SK-N-SH (cell line): ENCODE measurements at regions not wholly inside any gene's neighbourhood (a gene's known extent, or its start where the extent isn't known, plus 50 kb on each side); places are given as distances from the start of the nearest gene placed in this dataset.
"Not testable (repeated sequence)": the region's sequence is repeated elsewhere in the genome, so short reads cannot be mapped to it uniquely, and the experiment has no call there.

Experiments
- CTCF ChIA-PET: fragments of 300-600, 350-600 bp; formaldehyde crosslinking; extraction: SDS; loops from one replicate; lab custom pipeline; 2021; lab: Yijun Ruan, JAX
- POLR2A ChIA-PET: fragments of 350-600 bp; sonication (Branson Sonifier 250); formaldehyde crosslinking; extraction: SDS; loops from one replicate; lab custom pipeline; 2020; ENCODE audit warnings: antibody characterized with exemption, inconsistent platforms; lab: Yijun Ruan, JAX
- DNase-seq: peaks from one replicate; pipeline ENCODE4 v3.0.0; 2012
- H2AFZ ChIP-seq: fragments of 200-600 bp; sonication (generic); 2 replicates; pipeline ENCODE4 v1.8.1; 2016; ENCODE audit warnings: antibody characterized with exemption, mild to moderate bottlenecking, low read depth
- H3F3A ChIP-seq: fragments of 200-600 bp; sonication (generic); replicated peaks from 2 replicates; pipeline ENCODE3; 2016; ENCODE audit warnings: antibody characterized with exemption, mild to moderate bottlenecking; ENCODE audit not compliant: insufficient read depth
- H3K27ac ChIP-seq, 2 experiments: fragments of 200-500 bp in 1 of 2; fragments of 200-600 bp in 1 of 2; sonication (Bioruptor generic) in 1 of 2; sonication (generic), shearing (Covaris generic) in 1 of 2; 2 replicates each; pipeline versions ENCODE4 v1.5.1 to v1.6.1; 2014 to 2016; ENCODE audit warnings: low read depth in 2 of 2, inconsistent platforms in 1 of 2, low read length in 1 of 2, mild to moderate bottlenecking in 1 of 2, mixed read lengths in 1 of 2
- H3K27me3 ChIP-seq: fragments of 200-600 bp; sonication (generic), shearing (Covaris generic); 2 replicates; pipeline ENCODE4 v1.6.1; 2016; ENCODE audit warnings: mixed run types; ENCODE audit not compliant: insufficient read depth
- H3K36me3 ChIP-seq, 2 experiments: fragments of 200-500 bp in 1 of 2; fragments of 200-600 bp in 1 of 2; sonication (Bioruptor generic) in 1 of 2; sonication (generic) in 1 of 2; replicated peaks in 1 of 2; 2 replicates each; pipeline versions ENCODE3 to v1.5.1; 2014 to 2016; ENCODE audit warnings: low read length in 1 of 2, mild to moderate bottlenecking in 1 of 2; ENCODE audit not compliant: insufficient read depth in 2 of 2, control insufficient read depth in 1 of 2
- H3K4me1 ChIP-seq, 2 experiments: fragments of 200-500 bp in 1 of 2; fragments of 200-600 bp in 1 of 2; sonication (Bioruptor generic) in 1 of 2; sonication (generic), shearing (Covaris generic) in 1 of 2; 2 replicates each; pipeline versions ENCODE4 v1.5.1 to v1.6.1; 2014 to 2016; ENCODE audit warnings: low read depth in 1 of 2, low read length in 1 of 2, mixed run types in 1 of 2; ENCODE audit not compliant: insufficient read depth in 2 of 2, control insufficient read depth in 1 of 2
- H3K4me2 ChIP-seq: fragments of 200-600 bp; sonication (generic), shearing (Covaris generic); 2 replicates; pipeline ENCODE4 v1.6.1; 2017; ENCODE audit warnings: mixed run types
- H3K4me3 ChIP-seq, 2 experiments: fragments of 200-500 bp in 1 of 2; fragments of 200-600 bp in 1 of 2; sonication (Bioruptor generic) in 1 of 2; sonication (generic), shearing (Covaris generic) in 1 of 2; 2 replicates each; pipeline versions ENCODE4 v1.5.1 to v1.8.1; 2014 to 2016; ENCODE audit warnings: low read depth in 2 of 2, inconsistent platforms in 1 of 2, low read length in 1 of 2, mild to moderate bottlenecking in 1 of 2, mixed read lengths in 1 of 2, moderate library complexity in 1 of 2
- H3K79me2 ChIP-seq: fragments of 200-600 bp; sonication (generic); 2 replicates; pipeline ENCODE4 v1.8.1; 2017; ENCODE audit warnings: mild to moderate bottlenecking; ENCODE audit not compliant: insufficient read depth
- H3K9ac ChIP-seq: fragments of 200-600 bp; sonication (generic); 2 replicates; pipeline ENCODE4 v1.6.1; 2017; ENCODE audit warnings: mixed run types
- H3K9me2 ChIP-seq: fragments of 200-600 bp; sonication (generic); 2 replicates; pipeline ENCODE4 v1.6.1; 2017; ENCODE audit warnings: mixed run types
- H3K9me3 ChIP-seq: fragments of 200-600 bp; sonication (generic); 2 replicates; pipeline ENCODE4 v1.6.1; 2017; ENCODE audit warnings: mixed run types, mild to moderate bottlenecking, moderate library complexity
- H4K20me1 ChIP-seq: fragments of 200-600 bp; sonication (generic); 2 replicates; pipeline ENCODE4 v1.6.1; 2017; ENCODE audit warnings: mild to moderate bottlenecking, mixed run types; ENCODE audit not compliant: insufficient read depth
- ELF1 ChIP-seq: IDR thresholded peaks from 2 replicates; pipeline ENCODE4 v1.4.0; 2012
- EZH2phosphoT487 ChIP-seq: fragments of 200-600 bp; sonication (generic); IDR thresholded peaks from 2 replicates; pipeline ENCODE4 v1.6.1; 2017; ENCODE audit warnings: low read depth, mixed run types, mild to moderate bottlenecking, antibody characterized with exemption, moderate library complexity, borderline replicate concordance
- FOSL2 ChIP-seq: IDR thresholded peaks from 2 replicates; pipeline ENCODE4 v1.4.0; 2012; ENCODE audit warnings: low read depth, mild to moderate bottlenecking, moderate library complexity, borderline replicate concordance
- FOXJ3 ChIP-seq: sonication (generic); formaldehyde crosslinking; IDR thresholded peaks from 2 replicates; pipeline ENCODE4 v1.5.1; 2020; ENCODE audit warnings: mild to moderate bottlenecking, missing genetic modification reagents
- FOXM1 ChIP-seq: IDR thresholded peaks from 2 replicates; pipeline ENCODE4 v1.4.0; 2012; ENCODE audit warnings: low read depth, mild to moderate bottlenecking
- GATA2 ChIP-seq: sonication (generic); formaldehyde crosslinking; IDR thresholded peaks from 2 replicates; pipeline ENCODE4 v1.5.0; 2020; ENCODE audit warnings: mild to moderate bottlenecking, missing genetic modification reagents
- MEF2A ChIP-seq: IDR thresholded peaks from 2 replicates; pipeline ENCODE4 v1.4.0; 2012; ENCODE audit warnings: low read depth, borderline replicate concordance
- MXI1 ChIP-seq: IDR thresholded peaks from 2 replicates; pipeline ENCODE4 v1.6.1; 2012; ENCODE audit warnings: mild to moderate bottlenecking, low read depth, low read length, improper control_type of control experiment
- NRF1 ChIP-seq: IDR thresholded peaks from 2 replicates; pipeline ENCODE4 v1.6.1; 2012; ENCODE audit warnings: low read depth, mild to moderate bottlenecking, low read length
- POLR2AphosphoS5 ChIP-seq: IDR thresholded peaks from 2 replicates; pipeline ENCODE4 v1.6.1; 2012; ENCODE audit warnings: low read depth, low read length
- RAD21 ChIP-seq: IDR thresholded peaks from 2 replicates; pipeline ENCODE4 v1.6.1; 2012; ENCODE audit warnings: mild to moderate bottlenecking, low read length
- SIN3A ChIP-seq: IDR thresholded peaks from 2 replicates; pipeline ENCODE4 v1.6.1; 2012; ENCODE audit warnings: low read depth, mild to moderate bottlenecking, low read length, moderate library complexity, borderline replicate concordance
- SMC3 ChIP-seq: IDR thresholded peaks from 2 replicates; pipeline ENCODE4 v1.6.1; 2012; ENCODE audit warnings: low read depth, low read length, improper control_type of control experiment
- TAF1 ChIP-seq: IDR thresholded peaks from 2 replicates; pipeline ENCODE4 v1.6.1; 2012; ENCODE audit warnings: low read depth, mild to moderate bottlenecking, low read length, moderate library complexity, borderline replicate concordance
- TCF12 ChIP-seq: IDR thresholded peaks from 2 replicates; pipeline ENCODE4 v1.4.0; 2012
- TEAD4 ChIP-seq: IDR thresholded peaks from 2 replicates; pipeline ENCODE4 v1.4.0; 2012; ENCODE audit warnings: mild to moderate bottlenecking, borderline replicate concordance; ENCODE audit not compliant: insufficient read depth
- YY1 ChIP-seq: IDR thresholded peaks from 2 replicates; pipeline ENCODE4 v1.4.0; 2012; ENCODE audit warnings: low read depth, mild to moderate bottlenecking
- WGBS: methylation state at CpG from one replicate; pipeline ENCODE4 v1.1.6; 2017; ENCODE audit warnings: low lambda C conversion rate; 5-methylcytosine and 5-hydroxymethylcytosine counted together
- TF ChIP-seq, protein P1 (sequence below): IDR thresholded peaks from 2 replicates; pipeline ENCODE4 v1.4.0; 2012; ENCODE audit warnings: low read depth, borderline replicate concordance
- TF ChIP-seq, protein P2 (sequence below): fragments of 200-600 bp; sonication (generic); IDR thresholded peaks from 2 replicates; pipeline ENCODE4 v1.6.1; 2017; ENCODE audit warnings: antibody characterized with exemption, mild to moderate bottlenecking, moderate library complexity
- TF ChIP-seq, protein P3 (sequence below): IDR thresholded peaks from 2 replicates; pipeline ENCODE4 v1.4.0; 2012; ENCODE audit warnings: low read depth

DNA sequence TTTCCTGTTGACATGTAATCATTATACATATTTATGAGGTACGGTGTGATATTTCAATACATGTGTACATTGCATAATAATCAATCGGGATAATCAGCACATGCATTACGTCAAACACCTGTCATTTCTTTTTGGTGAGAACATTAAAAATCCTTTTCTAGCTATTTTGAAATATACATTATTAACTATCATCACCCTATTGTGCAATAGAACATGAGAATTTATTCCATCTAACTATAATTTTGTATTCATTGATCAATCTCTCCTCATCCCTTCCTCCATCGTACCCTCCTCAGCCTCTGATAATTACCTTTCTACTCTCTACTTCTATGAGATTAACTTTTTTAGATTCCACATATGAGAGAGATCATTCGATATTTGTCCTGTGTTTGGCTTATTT, 170.9 kb upstream of the GHR start:
- H3K27me3 ChIP-seq = no peaks in the 10 kb centered on the region
- no peaks in the 10 kb centered on the region for H4K20me1 ChIP-seq
- 6% methylated on average over 5 of the region's 5 CpGs for WGBS
- no peak overlapping the region for H2AFZ ChIP-seq
- CTCF ChIA-PET = no interaction called here
- H3K9me3 ChIP-seq = no peaks in the 10 kb centered on the region
- no peaks in the 10 kb centered on the region for H3K4me1 ChIP-seq
- TF ChIP-seq NRF1 = no peak
- H3F3A ChIP-seq = no peaks in the 10 kb centered on the region
- DNase-seq = no peak
- no peak overlapping the region for H3K9ac ChIP-seq
- no peak overlapping the region for H3K4me2 ChIP-seq
- POLR2A ChIA-PET = no interaction called here
- H3K9me2 ChIP-seq = no peaks in the 10 kb centered on the region
- no peak overlapping the region for H3K27ac ChIP-seq
- no peak overlapping the region for H3K4me3 ChIP-seq
- H3K36me3 ChIP-seq = no peaks in the 10 kb centered on the region
- H3K79me2 ChIP-seq = no peaks in the 10 kb centered on the region

DNA sequence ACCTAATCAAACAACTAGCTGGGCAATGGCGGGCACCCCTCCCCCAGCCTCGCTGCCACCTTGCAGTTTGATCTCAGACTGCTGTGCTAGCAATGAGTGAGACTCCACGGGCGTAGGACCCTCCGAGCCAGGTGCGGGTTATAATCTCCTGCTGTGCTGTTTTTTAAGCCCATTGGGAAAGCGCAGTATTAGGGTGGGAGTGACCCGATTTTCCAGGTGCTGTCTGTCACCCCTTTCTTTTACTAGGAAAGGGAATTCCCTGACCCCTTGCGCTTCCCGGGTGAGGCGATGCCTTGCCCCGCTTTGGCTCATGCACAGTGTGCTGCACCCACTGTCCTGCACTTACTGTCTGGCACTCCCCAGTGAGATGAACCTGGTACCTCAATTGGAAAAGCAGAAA, 163.3 kb upstream of the GHR start:
- H3K4me3 ChIP-seq, H2AFZ ChIP-seq, H3K27ac ChIP-seq, H3F3A ChIP-seq, H3K4me2 ChIP-seq, H3K4me1 ChIP-seq, H3K9ac ChIP-seq, H3K9me2 ChIP-seq, H3K27me3 ChIP-seq, DNase-seq, H4K20me1 ChIP-seq, H3K9me3 ChIP-seq, H3K79me2 ChIP-seq, POLR2A ChIA-PET, H3K36me3 ChIP-seq: not testable (repeated sequence)
- CTCF ChIA-PET = interaction anchor here (1.5 kb wide), 1 partner anchor 9 kb away, joined by 4 read pairs; no protein-coding TSS in a partner anchor
- 10% methylated on average over 12 of the region's 12 CpGs for WGBS

DNA sequence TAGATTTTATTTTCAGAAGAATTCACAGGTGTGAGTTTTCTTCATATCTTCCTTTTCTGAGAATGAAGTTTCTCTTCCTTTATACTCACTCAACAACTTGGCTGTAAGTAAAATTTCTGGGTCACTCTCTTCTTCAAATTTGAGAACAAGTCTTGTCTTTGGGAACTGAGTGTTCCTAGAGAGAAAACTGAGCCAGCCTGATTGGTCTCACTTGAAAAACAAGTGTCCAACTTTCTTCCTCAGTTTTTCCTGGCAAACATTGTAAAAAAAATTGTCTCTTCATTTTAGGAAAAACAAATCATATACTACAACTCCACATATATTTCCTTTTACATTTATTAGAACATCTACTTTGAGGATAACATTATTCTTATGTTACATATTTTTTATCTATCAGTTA, 156.1 kb upstream of the GHR start:
- no peak overlapping the region for H3K9ac ChIP-seq
- H3K4me1 ChIP-seq = no peaks in the 10 kb centered on the region
- no peak for TF ChIP-seq TAF1
- TF ChIP-seq FOXJ3 (CRISPR knock-in tag) = no peak
- TF ChIP-seq FOSL2 = no peak
- no peak for TF ChIP-seq TCF12
- no peak for TF ChIP-seq SIN3A
- no peak for TF ChIP-seq TEAD4
- no peak for TF ChIP-seq MEF2A
- TF ChIP-seq YY1 = no peak
- TF ChIP-seq POLR2AphosphoS5 = no peak
- TF ChIP-seq SMC3 = no peak
- TF ChIP-seq, protein P1, sequence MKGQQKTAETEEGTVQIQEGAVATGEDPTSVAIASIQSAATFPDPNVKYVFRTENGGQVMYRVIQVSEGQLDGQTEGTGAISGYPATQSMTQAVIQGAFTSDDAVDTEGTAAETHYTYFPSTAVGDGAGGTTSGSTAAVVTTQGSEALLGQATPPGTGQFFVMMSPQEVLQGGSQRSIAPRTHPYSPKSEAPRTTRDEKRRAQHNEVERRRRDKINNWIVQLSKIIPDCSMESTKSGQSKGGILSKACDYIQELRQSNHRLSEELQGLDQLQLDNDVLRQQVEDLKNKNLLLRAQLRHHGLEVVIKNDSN = no peak
- TF ChIP-seq, protein P2, sequence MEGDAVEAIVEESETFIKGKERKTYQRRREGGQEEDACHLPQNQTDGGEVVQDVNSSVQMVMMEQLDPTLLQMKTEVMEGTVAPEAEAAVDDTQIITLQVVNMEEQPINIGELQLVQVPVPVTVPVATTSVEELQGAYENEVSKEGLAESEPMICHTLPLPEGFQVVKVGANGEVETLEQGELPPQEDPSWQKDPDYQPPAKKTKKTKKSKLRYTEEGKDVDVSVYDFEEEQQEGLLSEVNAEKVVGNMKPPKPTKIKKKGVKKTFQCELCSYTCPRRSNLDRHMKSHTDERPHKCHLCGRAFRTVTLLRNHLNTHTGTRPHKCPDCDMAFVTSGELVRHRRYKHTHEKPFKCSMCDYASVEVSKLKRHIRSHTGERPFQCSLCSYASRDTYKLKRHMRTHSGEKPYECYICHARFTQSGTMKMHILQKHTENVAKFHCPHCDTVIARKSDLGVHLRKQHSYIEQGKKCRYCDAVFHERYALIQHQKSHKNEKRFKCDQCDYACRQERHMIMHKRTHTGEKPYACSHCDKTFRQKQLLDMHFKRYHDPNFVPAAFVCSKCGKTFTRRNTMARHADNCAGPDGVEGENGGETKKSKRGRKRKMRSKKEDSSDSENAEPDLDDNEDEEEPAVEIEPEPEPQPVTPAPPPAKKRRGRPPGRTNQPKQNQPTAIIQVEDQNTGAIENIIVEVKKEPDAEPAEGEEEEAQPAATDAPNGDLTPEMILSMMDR = no peak
- TF ChIP-seq GATA2 (CRISPR knock-in tag) = no peak
- TF ChIP-seq FOXM1 = no peak
- TF ChIP-seq MXI1 = no peak
- no peak for TF ChIP-seq ELF1
- TF ChIP-seq, protein P3, sequence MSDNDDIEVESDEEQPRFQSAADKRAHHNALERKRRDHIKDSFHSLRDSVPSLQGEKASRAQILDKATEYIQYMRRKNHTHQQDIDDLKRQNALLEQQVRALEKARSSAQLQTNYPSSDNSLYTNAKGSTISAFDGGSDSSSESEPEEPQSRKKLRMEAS = no peak
- no peak for TF ChIP-seq EZH2phosphoT487
- no peak for TF ChIP-seq NRF1
- TF ChIP-seq RAD21 = no peak
- no peak for DNase-seq
- H3K27ac ChIP-seq = no peak overlapping the region
- H3K9me3 ChIP-seq = no peaks in the 10 kb centered on the region
- H3K36me3 ChIP-seq = no peaks in the 10 kb centered on the region
- no peaks in the 10 kb centered on the region for H3K9me2 ChIP-seq
- no peaks in the 10 kb centered on the region for H3K27me3 ChIP-seq
- no peaks in the 10 kb centered on the region for H4K20me1 ChIP-seq
- no peak overlapping the region for H3K4me2 ChIP-seq
- no peak overlapping the region for H2AFZ ChIP-seq
- CTCF ChIA-PET = no interaction called here
- H3K79me2 ChIP-seq = no peaks in the 10 kb centered on the region
- H3F3A ChIP-seq = no peaks in the 10 kb centered on the region
- no peak overlapping the region for H3K4me3 ChIP-seq
- POLR2A ChIA-PET = no interaction called here

DNA sequence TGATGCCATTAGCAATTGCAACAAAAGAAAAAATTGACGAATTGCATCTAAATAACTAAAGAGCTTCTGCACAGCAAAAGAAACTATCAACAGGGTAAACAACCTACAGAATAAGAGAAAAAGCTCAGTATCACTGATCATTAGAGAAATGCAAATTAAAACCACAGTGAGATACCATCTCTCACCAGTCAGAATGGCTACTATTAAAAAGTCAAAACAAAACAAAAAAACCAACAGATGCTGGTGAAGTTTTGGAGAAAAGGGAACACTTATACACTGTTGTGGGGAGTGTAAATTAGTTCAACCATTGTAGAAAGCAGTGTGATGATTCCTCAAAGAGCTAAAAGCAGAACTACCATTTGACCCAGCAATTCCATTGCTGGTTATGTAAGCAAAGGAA, 155.1 kb upstream of the GHR start:
- H3K4me1 ChIP-seq, H2AFZ ChIP-seq, POLR2A ChIA-PET, H3K36me3 ChIP-seq, H3K9me3 ChIP-seq, H3K4me3 ChIP-seq, H3K4me2 ChIP-seq, CTCF ChIA-PET, H3K79me2 ChIP-seq, H3F3A ChIP-seq, DNase-seq, H3K27ac ChIP-seq, H3K9me2 ChIP-seq, H3K9ac ChIP-seq, H4K20me1 ChIP-seq, H3K27me3 ChIP-seq: not testable (repeated sequence)
- 2% methylated on average over 1 of the region's 1 CpG for WGBS
